ENCODE measurements at regions not wholly inside any gene's neighbourhood (a gene's known extent, or its start where the extent isn't known, plus 50 kb on each side); places are given as distances from the start of the nearest gene placed in this dataset.

- no peaks in the 10 kb centered on the region for H3K9me3 ChIP-seq (replicated peaks in 1 of 2; ENCODE audit: control insufficient read depth in 1 of 2, insufficient read depth in 1 of 2, low read length in 2 of 2)
- no peak overlapping the region for H3K4me3 Mint-ChIP-seq
- TF ChIP-seq CTCF (IDR thresholded peaks at IDR 0.05), result no peak
- H2AFZ ChIP-seq (ENCODE audit: insufficient read depth, low read depth, low read length, poor library complexity, severe bottlenecking), result no peak overlapping the region
- no peak overlapping the region for H3K4me2 ChIP-seq (replicated peaks; ENCODE audit: extremely low read depth, low read length, poor library complexity, severe bottlenecking)
- H3K4me1 ChIP-seq (ENCODE audit: control insufficient read depth in 1 of 2, insufficient read depth in 2 of 2, low read length in 2 of 2), result peaks cover 37 to 40% of the 10 kb centered on the region in 2 donors
- H3K4me1 Mint-ChIP-seq, result peaks cover 36% of the 10 kb centered on the region
- H3K4me3 ChIP-seq (replicated peaks in 1 of 3; ENCODE audit: low read depth in 2 of 3, low read length in 3 of 3), result no peak overlapping the region
- no peaks in the 10 kb centered on the region for H4K20me1 ChIP-seq (ENCODE audit: insufficient read depth, low read length)
- no peak overlapping the region for H3K9ac ChIP-seq (ENCODE audit: insufficient read depth, low read length, poor library complexity, severe bottlenecking)
- no peaks in the 10 kb centered on the region for H3K27me3 ChIP-seq (ENCODE audit: control insufficient read depth in 2 of 2, insufficient read depth in 2 of 2, low read length in 2 of 2)
- H3K36me3 ChIP-seq (replicated peaks in 1 of 2; ENCODE audit: control insufficient read depth in 1 of 2, insufficient read depth in 2 of 2, low read length in 2 of 2), result no peaks in the 10 kb centered on the region
- no peaks in the 10 kb centered on the region for H3K79me2 ChIP-seq (ENCODE audit: insufficient read depth, low read length)
- no peak for DNase-seq
- peak overlapping the region in 2 of 7 donors; percentile 65 to 78 for H3K27ac Mint-ChIP-seq
- H3K9me3 Mint-ChIP-seq, result peaks cover 0 to 3% (median 0%) of the 10 kb centered on the region in 7 donors
- intact Hi-C loops (cut with micrococcal nuclease), result no loop called here
- H3K36me3 Mint-ChIP-seq, result no peaks in the 10 kb centered on the region
- H3K27me3 Mint-ChIP-seq (ENCODE audit: low read depth in 3 of 3), result peaks cover 0 to 2% (median 2%) of the 10 kb centered on the region in 3 donors
- H3K27ac ChIP-seq (ENCODE audit: low read depth in 1 of 2, low read length in 2 of 2), result no peak overlapping the region
- 100% methylated on average over 2 of the region's 4 CpGs for WGBS (ENCODE audit: insufficient coverage)
Observed at GRCh38 chr2:207260947-207261346, 95.2 kb upstream of the KLF7 start.

GRCh38 chr2:207264310-207264709 lies 98.6 kb upstream of the KLF7 start:
- H3K9ac ChIP-seq (ENCODE audit: insufficient read depth, low read length, poor library complexity, severe bottlenecking), result no peak overlapping the region
- H3K4me2 ChIP-seq (replicated peaks; ENCODE audit: extremely low read depth, low read length, poor library complexity, severe bottlenecking), result no peak overlapping the region
- no peak overlapping the region for H3K4me3 Mint-ChIP-seq
- H3K79me2 ChIP-seq (ENCODE audit: insufficient read depth, low read length), result no peaks in the 10 kb centered on the region
- peaks cover 15 to 17% of the 10 kb centered on the region in 2 donors for H3K4me1 ChIP-seq (ENCODE audit: control insufficient read depth in 1 of 2, insufficient read depth in 2 of 2, low read length in 2 of 2)
- H3K27me3 Mint-ChIP-seq (ENCODE audit: low read depth in 3 of 3), result peaks cover 0 to 2% (median 1%) of the 10 kb centered on the region in 3 donors
- DNase-seq, result no peak
- no peaks in the 10 kb centered on the region for H4K20me1 ChIP-seq (ENCODE audit: insufficient read depth, low read length)
- no peaks in the 10 kb centered on the region for H3K36me3 Mint-ChIP-seq
- H3K9me3 Mint-ChIP-seq, result peaks cover 0 to 3% (median 0%) of the 10 kb centered on the region in 7 donors
- H3K27ac Mint-ChIP-seq, result no peak overlapping the region
- intact Hi-C loops (cut with micrococcal nuclease), result no loop called here
- H3K9me3 ChIP-seq (replicated peaks in 1 of 2; ENCODE audit: control insufficient read depth in 1 of 2, insufficient read depth in 1 of 2, low read length in 2 of 2), result no peaks in the 10 kb centered on the region
- H2AFZ ChIP-seq (ENCODE audit: insufficient read depth, low read depth, low read length, poor library complexity, severe bottlenecking), result no peak overlapping the region
- H3K36me3 ChIP-seq (replicated peaks in 1 of 2; ENCODE audit: control insufficient read depth in 1 of 2, insufficient read depth in 2 of 2, low read length in 2 of 2), result no peaks in the 10 kb centered on the region
- no peak for TF ChIP-seq CTCF (IDR thresholded peaks at IDR 0.05)
- no peak overlapping the region for H3K4me3 ChIP-seq (replicated peaks in 1 of 3; ENCODE audit: low read depth in 2 of 3, low read length in 3 of 3)
- H3K27me3 ChIP-seq (ENCODE audit: control insufficient read depth in 2 of 2, insufficient read depth in 2 of 2, low read length in 2 of 2), result no peaks in the 10 kb centered on the region
- H3K27ac ChIP-seq (ENCODE audit: low read depth in 1 of 2, low read length in 2 of 2), result no peak overlapping the region
- peaks cover 18% of the 10 kb centered on the region for H3K4me1 Mint-ChIP-seq
- 100% methylated on average over 2 of the region's 2 CpGs for WGBS (ENCODE audit: insufficient coverage)
